MV-4-11 (cell line): ENCODE measurements at regions not wholly inside any gene's neighbourhood (a gene's known extent, or its start where the extent isn't known, plus 50 kb on each side); places are given as distances from the start of the nearest gene placed in this dataset.
"Not testable (repeated sequence)": the region's sequence is repeated elsewhere in the genome, so short reads cannot be mapped to it uniquely, and the experiment has no call there.

Experiments
- DNase-seq: peaks from one replicate; lab custom pipeline; 2025; lab: John Stamatoyannopoulos, UW

DNA sequence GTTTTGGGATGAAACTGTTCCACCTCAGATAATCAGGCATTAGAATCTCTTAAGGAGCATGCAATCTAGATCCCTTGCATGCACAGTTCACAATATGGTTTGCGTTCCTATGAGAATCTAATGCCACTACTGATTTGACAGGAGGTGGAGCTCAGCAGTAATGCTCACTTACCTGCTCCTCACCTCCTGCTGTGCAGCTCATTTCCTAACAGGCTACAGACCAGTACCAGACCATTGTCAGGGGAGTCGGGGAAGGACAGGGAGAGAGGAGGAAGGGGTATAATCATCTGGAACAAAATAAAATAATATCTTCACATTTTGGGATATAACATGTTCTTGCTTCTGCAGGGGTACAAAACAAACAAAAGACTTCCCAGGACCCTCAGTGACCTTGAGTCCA, 532.0 kb upstream of the FSHR start:
- DNase-seq, result no peak

GRCh38 chr2:49677227-49677626, 522.9 kb upstream of the FSHR start:
- no peak for DNase-seq

GRCh38 chr2:49664827-49665226, 510.5 kb upstream of the FSHR start:
- DNase-seq, result no peak

DNA sequence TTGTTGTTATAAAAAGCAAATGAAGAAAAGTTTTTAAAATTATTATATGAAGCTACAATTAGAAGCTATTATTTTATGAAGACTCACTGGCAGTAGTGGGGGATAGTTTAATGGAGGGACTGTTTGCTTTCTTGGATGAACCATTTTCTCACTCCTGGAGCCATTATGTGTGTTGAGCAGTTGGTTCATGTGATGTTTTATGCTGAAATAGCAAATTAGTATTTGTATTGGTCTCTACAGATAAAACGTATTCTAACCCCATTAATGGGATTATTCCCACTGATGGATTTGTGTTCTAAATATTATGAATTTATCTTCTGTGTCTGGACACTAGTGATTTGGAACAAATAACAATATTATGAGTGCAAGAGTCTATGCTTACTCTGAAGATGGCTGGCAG, 507.5 kb upstream of the FSHR start:
- DNase-seq, result no peak

DNA sequence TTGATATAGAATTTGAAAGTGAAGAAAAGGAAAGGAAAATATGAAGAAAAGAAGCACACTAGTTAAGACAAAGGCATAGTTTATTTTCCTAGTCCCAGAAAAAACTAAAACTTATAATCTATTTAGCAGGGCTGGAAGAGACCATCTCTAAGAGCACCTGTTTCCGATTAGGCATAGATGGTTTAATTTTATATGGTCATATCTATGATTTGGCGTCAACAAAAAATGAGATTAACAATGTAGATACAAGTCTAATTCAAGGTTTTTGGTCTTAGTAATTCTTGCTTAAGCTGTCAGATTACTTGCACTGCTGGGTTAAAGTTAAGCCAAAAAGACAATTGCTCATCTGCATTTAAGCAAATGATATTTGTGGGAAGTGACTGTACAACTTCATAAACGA, 502.5 kb upstream of the FSHR start:
- DNase-seq, result no peak

GRCh38 chr2:49643149-49643548, 488.8 kb upstream of the FSHR start:
- no peak for DNase-seq

- no peak for DNase-seq
These were observed 486.3 kb upstream of the FSHR start for GRCh38 chr2:49640630-49641029.

- DNase-seq, result no peak
These were observed 466.7 kb upstream of the FSHR start for GRCh38 chr2:49621016-49621415.

DNA sequence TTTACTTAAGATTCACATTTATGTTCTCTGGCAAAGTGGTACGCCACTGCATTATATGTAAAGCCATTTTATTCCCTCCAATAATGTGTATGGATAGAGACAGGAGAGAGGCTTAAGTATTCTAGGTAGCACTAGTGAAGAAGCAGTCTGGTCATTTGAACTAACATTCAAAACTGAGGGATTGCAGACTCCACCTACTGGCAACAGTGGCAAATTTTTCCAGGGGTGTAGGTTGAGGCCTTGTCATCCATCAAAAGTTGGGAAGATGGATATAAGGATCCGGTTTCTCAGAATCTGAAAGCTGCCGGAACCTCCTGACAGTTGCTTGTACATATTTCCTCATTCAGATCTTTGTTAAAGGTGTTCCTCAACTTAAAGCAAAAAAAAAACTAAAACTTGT, 465.5 kb upstream of the FSHR start:
- no peak for DNase-seq

- DNase-seq, result no peak
These were observed 464.2 kb upstream of the FSHR start for GRCh38 chr2:49618491-49618890.

- peak; percentile 7 for DNase-seq
These were observed 462.5 kb upstream of the FSHR start for GRCh38 chr2:49616800-49617199.

GRCh38 chr2:49611796-49612195, 457.5 kb upstream of the FSHR start:
- DNase-seq, result not testable (repeated sequence)

- DNase-seq, result no peak
These were observed 446.2 kb upstream of the FSHR start for GRCh38 chr2:49600524-49600923.

- DNase-seq, result no peak
These were observed 443.9 kb upstream of the FSHR start for GRCh38 chr2:49598231-49598630.

- no peak for DNase-seq
These were observed 431.6 kb upstream of the FSHR start for GRCh38 chr2:49585921-49586320.

GRCh38 chr2:49582946-49583345, 428.6 kb upstream of the FSHR start:
- DNase-seq, result no peak

DNA sequence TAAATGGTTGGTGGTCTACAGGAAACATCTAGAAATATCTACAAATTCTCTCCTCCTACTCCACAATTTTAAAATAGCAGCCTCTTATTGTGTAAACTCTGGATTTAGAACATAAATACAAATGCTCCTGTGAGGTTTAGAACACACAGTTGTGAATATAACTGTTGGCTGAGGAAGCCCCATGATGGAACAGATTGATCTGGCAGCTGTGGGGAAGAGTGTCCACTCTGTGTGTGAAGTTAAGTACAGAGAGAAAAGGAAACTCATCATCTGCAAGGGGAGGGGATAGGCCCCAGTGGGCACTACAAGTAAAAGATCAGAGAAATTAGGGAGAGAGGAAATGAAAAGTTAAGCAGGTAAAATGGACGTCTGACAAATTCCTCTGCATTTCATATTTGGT, 422.7 kb upstream of the FSHR start:
- DNase-seq, result no peak

GRCh38 chr2:49569176-49569575, 414.9 kb upstream of the FSHR start:
- DNase-seq, result no peak

- DNase-seq, result no peak
These were observed 413.7 kb upstream of the FSHR start for GRCh38 chr2:49567811-49568600.

GRCh38 chr2:49567021-49567420, 412.7 kb upstream of the FSHR start:
- no peak for DNase-seq

GRCh38 chr2:49553658-49554057, 399.3 kb upstream of the FSHR start:
- no peak for DNase-seq

DNA sequence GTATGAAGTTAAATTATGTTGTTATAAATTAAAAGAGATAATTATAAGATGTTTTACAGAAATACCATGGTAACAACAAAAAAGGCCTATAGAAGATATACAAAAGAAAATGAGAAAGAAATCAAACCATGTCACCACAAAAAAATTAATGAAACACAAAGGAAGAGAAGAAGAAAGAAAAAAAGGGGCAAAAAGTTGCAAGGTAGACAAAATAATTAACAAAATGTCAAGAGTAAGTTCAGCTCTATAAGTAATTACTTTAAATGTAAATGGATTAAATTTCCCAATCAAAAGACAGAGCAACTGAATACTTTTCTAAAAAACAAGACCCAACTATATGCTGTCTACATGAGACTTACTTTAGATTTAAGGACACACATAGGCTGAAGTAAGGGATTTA, 378.4 kb upstream of the FSHR start:
- no peak for DNase-seq

- DNase-seq, result no peak
These were observed 361.9 kb upstream of the FSHR start for GRCh38 chr2:49515996-49516782.

GRCh38 chr2:49514201-49514600, 359.9 kb upstream of the FSHR start:
- no peak for DNase-seq
